Smooth muscle cell (in vitro differentiated cells): ENCODE measurements at regions not wholly inside any gene's neighbourhood (a gene's known extent, or its start where the extent isn't known, plus 50 kb on each side); places are given as distances from the start of the nearest gene placed in this dataset.

ENCODE experiments used
- DNase-seq: peaks from one replicate; lab custom pipeline; 2025; ENCODE audit not compliant: unreplicated experiment; lab: John Stamatoyannopoulos, UW
- H2AFZ ChIP-seq: fragments of 200-600 bp; sonication (generic); 2 replicates; pipeline ENCODE4 v1.6.0; 2016; ENCODE audit warnings: antibody characterized with exemption, low read depth, mild to moderate bottlenecking
- H3F3A ChIP-seq: fragments of 200-600 bp; sonication (generic); 2 replicates; pipeline ENCODE4 v1.6.0; 2017; ENCODE audit warnings: antibody characterized with exemption, low read depth
- H3K27ac ChIP-seq: fragments of 200-600 bp; sonication (generic); 2 replicates; pipeline ENCODE4 v1.5.1; 2016; ENCODE audit warnings: low read depth, mild to moderate bottlenecking
- H3K27me3 ChIP-seq: fragments of 200-600 bp; sonication (generic); 2 replicates; pipeline ENCODE4 v1.6.1; 2016; ENCODE audit warnings: low read depth, mild to moderate bottlenecking
- H3K36me3 ChIP-seq: fragments of 200-600 bp; sonication (generic); 2 replicates; pipeline ENCODE4 v1.5.1; 2016; ENCODE audit warnings: low read depth
- H3K4me1 ChIP-seq: fragments of 200-600 bp; sonication (generic); 2 replicates; pipeline ENCODE4 v1.5.1; 2016; ENCODE audit warnings: low read depth
- H3K4me2 ChIP-seq: fragments of 200-600 bp; sonication (generic); 2 replicates; pipeline ENCODE4 v1.6.0; 2016; ENCODE audit warnings: mild to moderate bottlenecking
- H3K4me3 ChIP-seq: fragments of 200-600 bp; sonication (generic); 2 replicates; pipeline ENCODE4 v1.5.1; 2016; ENCODE audit warnings: mild to moderate bottlenecking
- H3K79me2 ChIP-seq: fragments of 200-600 bp; sonication (generic); 2 replicates; pipeline ENCODE4 v1.6.0; 2016; ENCODE audit warnings: low read depth, mild to moderate bottlenecking
- H3K9ac ChIP-seq: fragments of 200-600 bp; sonication (generic); 2 replicates; pipeline ENCODE4 v1.6.0; 2016; ENCODE audit warnings: low read depth
- H3K9me3 ChIP-seq: fragments of 200-600 bp; sonication (generic); replicated peaks from 2 replicates; pipeline ENCODE4 v1.5.1; 2016; ENCODE audit warnings: low read depth
- H4K20me1 ChIP-seq: fragments of 200-600 bp; sonication (generic); 2 replicates; pipeline ENCODE4 v1.6.0; 2016; ENCODE audit warnings: low read depth
- WGBS: methylation state at CpG from one replicate; pipeline ENCODE4 v1.1.7; 2016; ENCODE audit warnings: low lambda C conversion rate; 5-methylcytosine and 5-hydroxymethylcytosine counted together
- TF ChIP-seq, protein P1 (sequence below): fragments of 200-600 bp; sonication (generic); IDR thresholded peaks from 2 replicates; pipeline ENCODE4 v1.5.1; 2017; ENCODE audit warnings: borderline replicate concordance, mild to moderate bottlenecking, antibody characterized with exemption; ENCODE audit not compliant: insufficient read depth, poor library complexity, severe bottlenecking

DNA sequence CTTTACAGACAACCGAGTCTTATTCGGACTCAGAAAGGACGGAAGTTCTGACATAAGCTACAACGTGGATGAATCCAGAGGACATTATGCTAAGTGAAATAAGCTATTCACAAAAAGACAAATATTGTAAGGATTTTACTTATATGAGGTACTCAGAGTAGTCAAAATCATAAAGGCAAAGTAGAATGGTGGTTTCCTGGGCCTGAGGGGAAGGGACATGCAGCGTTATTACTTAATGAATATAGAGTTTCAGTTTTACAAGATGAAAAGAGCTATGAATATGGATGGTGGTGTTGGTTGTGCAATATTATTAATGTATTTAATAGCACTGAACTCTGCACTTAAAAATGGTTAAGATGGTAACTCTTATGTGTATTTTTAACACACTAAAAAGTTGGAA lies 419.1 kb upstream of the SGCG start:
- H3F3A ChIP-seq: no peaks in the 10 kb centered on the region
- no peak overlapping the region for H3K9ac ChIP-seq
- 91% methylated on average over 5 of the region's 5 CpGs for WGBS

DNA sequence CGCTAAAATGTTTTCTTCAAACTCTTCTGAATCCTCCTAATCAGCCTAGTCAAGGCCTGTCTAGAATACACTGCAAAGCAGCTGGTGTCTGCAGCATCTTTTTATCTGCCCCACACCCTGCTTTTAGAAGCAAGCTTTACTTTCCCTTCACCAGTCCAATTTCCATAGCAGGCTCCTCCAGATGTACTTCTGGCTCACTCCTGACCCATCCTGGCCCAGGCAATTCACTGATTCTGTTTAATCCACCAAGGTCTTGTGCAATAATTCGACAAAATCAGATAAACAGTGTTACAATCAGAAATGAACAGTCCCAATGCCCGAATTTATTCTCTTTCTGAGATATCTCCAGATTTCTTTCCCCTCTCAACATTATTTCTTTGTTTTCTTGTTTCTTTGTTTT lies 415.2 kb upstream of the SGCG start:
- H3K4me3 ChIP-seq: no peak overlapping the region
- H2AFZ ChIP-seq: no peak overlapping the region
- H3K4me2 ChIP-seq: no peak overlapping the region
- H3K9ac ChIP-seq: no peak overlapping the region
- H3K27ac ChIP-seq: no peak overlapping the region
- H3K4me1 ChIP-seq: no peaks in the 10 kb centered on the region
- no peaks in the 10 kb centered on the region for H3K36me3 ChIP-seq
- H4K20me1 ChIP-seq: no peaks in the 10 kb centered on the region
- H3F3A ChIP-seq: no peaks in the 10 kb centered on the region
- no peaks in the 10 kb centered on the region for H3K9me3 ChIP-seq
- H3K79me2 ChIP-seq: no peaks in the 10 kb centered on the region
- no peaks in the 10 kb centered on the region for H3K27me3 ChIP-seq
- TF ChIP-seq, protein P1, sequence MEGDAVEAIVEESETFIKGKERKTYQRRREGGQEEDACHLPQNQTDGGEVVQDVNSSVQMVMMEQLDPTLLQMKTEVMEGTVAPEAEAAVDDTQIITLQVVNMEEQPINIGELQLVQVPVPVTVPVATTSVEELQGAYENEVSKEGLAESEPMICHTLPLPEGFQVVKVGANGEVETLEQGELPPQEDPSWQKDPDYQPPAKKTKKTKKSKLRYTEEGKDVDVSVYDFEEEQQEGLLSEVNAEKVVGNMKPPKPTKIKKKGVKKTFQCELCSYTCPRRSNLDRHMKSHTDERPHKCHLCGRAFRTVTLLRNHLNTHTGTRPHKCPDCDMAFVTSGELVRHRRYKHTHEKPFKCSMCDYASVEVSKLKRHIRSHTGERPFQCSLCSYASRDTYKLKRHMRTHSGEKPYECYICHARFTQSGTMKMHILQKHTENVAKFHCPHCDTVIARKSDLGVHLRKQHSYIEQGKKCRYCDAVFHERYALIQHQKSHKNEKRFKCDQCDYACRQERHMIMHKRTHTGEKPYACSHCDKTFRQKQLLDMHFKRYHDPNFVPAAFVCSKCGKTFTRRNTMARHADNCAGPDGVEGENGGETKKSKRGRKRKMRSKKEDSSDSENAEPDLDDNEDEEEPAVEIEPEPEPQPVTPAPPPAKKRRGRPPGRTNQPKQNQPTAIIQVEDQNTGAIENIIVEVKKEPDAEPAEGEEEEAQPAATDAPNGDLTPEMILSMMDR: no peak
- DNase-seq: no peak
- 72% methylated on average over 3 of the region's 3 CpGs for WGBS

More for the DNA sequence above, 419.1 kb upstream of the SGCG start:
- no peak for DNase-seq
- no peaks in the 10 kb centered on the region for H3K79me2 ChIP-seq
- no peaks in the 10 kb centered on the region for H4K20me1 ChIP-seq
- no peaks in the 10 kb centered on the region for H3K36me3 ChIP-seq
- H2AFZ ChIP-seq: no peak overlapping the region
- H3K4me1 ChIP-seq: no peaks in the 10 kb centered on the region
- no peak overlapping the region for H3K4me3 ChIP-seq
- no peak overlapping the region for H3K27ac ChIP-seq
- H3K9me3 ChIP-seq: no peaks in the 10 kb centered on the region
- H3K27me3 ChIP-seq: no peaks in the 10 kb centered on the region
- H3K4me2 ChIP-seq: no peak overlapping the region
- TF ChIP-seq, protein P1: no peak

DNA sequence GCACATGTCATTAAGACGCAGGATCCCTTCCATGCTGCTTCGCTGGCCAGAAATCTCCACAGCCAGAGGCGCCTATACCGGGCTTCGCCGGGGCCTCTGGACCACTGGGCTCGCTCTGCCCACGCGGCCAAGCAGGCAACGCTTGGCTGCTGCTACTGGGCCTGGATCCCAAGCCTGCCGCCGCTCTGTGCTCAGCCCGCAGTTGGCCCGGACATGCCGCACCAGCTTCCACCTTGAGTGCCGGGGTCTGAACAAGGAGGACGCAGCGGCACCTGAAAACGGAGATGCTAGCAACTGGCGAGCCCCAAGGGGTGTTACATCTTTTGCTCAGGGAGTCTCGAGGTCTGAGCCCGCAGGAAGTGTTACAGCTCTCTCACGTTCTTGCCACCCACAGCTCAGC lies 409.9 kb upstream of the SGCG start:
- no peak for DNase-seq
- 93% methylated on average over 23 of the region's 23 CpGs for WGBS
- no peak overlapping the region for H3K4me2 ChIP-seq
- no peaks in the 10 kb centered on the region for H3K4me1 ChIP-seq
- TF ChIP-seq, protein P1: no peak
- H3K4me3 ChIP-seq: no peak overlapping the region
- no peaks in the 10 kb centered on the region for H3K27me3 ChIP-seq
- no peak overlapping the region for H3K27ac ChIP-seq
- no peaks in the 10 kb centered on the region for H3K36me3 ChIP-seq
- H3K79me2 ChIP-seq: no peaks in the 10 kb centered on the region
- H2AFZ ChIP-seq: no peak overlapping the region
- H3K9me3 ChIP-seq: no peaks in the 10 kb centered on the region
- H3F3A ChIP-seq: no peaks in the 10 kb centered on the region
- no peak overlapping the region for H3K9ac ChIP-seq
- no peaks in the 10 kb centered on the region for H4K20me1 ChIP-seq

DNA sequence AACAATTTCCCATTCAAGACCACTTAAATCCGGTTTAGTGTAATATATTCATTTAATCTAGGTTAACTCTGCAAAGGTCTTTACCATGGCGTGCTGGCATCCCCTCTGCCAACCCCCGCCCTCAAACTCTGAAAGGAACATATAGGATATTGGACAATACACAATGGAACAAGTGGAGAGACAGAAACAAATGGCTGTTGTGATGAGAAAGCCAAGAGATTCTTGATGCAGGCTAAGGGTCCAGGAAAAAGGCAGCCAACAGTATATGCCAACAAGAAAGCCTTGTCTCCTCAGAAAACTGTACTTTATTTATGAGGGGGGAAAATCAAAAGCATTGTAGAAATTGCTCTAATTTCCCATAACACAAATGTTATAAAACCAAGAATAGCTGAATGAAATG lies 407.3 kb upstream of the SGCG start:
- no peak overlapping the region for H3K4me2 ChIP-seq
- no peaks in the 10 kb centered on the region for H3K36me3 ChIP-seq
- H3K4me3 ChIP-seq: no peak overlapping the region
- DNase-seq: no peak
- H3K27me3 ChIP-seq: no peaks in the 10 kb centered on the region
- H3K4me1 ChIP-seq: no peaks in the 10 kb centered on the region
- TF ChIP-seq, protein P1: no peak
- H3K9ac ChIP-seq: no peak overlapping the region
- 90% methylated on average over 3 of the region's 3 CpGs for WGBS
- no peaks in the 10 kb centered on the region for H3F3A ChIP-seq
- H3K9me3 ChIP-seq: no peaks in the 10 kb centered on the region
- H3K79me2 ChIP-seq: no peaks in the 10 kb centered on the region
- no peaks in the 10 kb centered on the region for H4K20me1 ChIP-seq
- H2AFZ ChIP-seq: no peak overlapping the region
- H3K27ac ChIP-seq: no peak overlapping the region
